HG03378 (cell line): ENCODE measurements at regions not wholly inside any gene's neighbourhood (a gene's known extent, or its start where the extent isn't known, plus 50 kb on each side); places are given as distances from the start of the nearest gene placed in this dataset.

Experiments used
- ATAC-seq: cut with Tn5 transposase; IDR thresholded peaks from one replicate; pipeline ENCODE4 v1.9.1; 2021; ENCODE audit warnings: mild to moderate bottlenecking, moderate library complexity; ENCODE audit not compliant: unreplicated experiment

DNA sequence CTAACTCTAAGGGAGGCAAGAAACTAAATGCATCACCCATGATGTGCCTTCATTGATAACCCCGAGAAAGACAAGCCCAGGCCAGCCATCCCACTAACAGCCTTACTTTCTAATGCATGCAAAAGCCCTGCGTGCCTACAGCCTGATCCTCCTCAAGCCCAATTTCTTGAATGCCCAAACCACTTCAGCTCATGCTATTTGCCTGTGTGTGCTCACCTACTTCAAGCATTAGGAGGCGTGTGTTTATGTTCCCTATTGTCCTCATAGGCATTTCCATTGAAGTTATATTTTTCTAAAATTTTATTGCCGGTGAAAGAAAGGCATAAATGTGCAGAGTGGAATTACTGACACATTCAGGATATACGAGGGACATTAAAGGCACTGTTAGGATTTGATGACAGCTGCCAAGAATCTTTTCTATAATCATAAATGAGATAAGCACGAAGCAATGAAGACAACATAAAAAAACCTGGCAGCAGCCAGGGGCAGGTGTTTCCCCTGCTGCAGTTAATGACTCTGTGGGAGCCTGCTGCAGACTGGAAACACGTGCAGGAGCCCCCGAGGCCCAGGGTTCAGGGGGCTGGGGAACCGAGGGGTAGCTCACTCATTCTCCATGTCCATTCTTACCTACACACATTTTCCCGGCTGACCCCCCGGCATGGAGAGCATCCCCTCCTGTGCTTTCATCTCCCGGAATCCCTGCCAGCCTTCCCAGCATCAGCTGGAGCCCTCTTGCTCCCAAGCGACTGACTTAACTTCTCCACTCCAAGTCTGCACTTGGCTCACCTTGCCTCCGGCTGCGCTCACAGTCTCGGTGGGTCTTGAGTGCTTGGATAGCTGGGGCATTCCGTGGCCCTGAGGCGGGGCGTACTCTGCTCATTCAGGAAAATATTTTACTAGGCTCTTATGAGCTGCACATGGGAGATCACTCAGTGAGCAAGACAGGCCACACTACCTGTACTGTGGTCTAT, 292.3 kb upstream of the SIX2 start:
- no peak for ATAC-seq

DNA sequence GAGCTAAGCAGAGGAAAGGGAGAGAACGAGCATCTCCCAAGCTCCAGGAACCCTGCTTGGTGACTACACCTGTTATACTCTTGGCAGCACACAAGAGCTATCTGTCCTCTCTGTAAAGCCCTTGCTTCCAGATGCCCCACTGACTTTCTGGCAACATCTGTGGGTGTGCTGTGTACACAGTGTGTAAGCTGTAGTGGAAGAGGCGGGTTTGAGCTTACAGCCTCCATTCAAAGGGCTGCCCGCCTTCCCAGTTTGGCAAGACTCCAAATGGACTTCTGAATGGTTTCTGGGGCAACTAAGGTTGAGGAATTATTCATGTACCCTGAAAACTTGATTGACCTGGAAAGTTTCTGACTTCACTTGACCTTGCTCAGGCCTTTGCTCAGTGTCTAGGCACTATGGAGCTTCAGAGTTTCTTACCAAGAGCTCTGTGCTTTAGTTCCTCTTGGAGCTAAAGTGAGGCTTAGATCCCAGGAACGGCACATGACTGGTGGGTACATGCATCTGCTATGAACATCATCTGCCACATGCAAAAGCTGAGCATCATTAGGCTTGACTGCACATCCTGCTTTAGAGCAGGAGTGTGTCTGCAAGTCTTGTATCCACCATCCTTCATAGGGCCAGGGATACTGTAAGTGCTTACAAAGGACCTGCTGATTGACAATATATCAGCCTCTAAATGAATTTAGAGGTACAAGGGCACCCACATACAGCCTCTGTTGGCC, 290.9 kb upstream of the SIX2 start:
- no peak for ATAC-seq

DNA sequence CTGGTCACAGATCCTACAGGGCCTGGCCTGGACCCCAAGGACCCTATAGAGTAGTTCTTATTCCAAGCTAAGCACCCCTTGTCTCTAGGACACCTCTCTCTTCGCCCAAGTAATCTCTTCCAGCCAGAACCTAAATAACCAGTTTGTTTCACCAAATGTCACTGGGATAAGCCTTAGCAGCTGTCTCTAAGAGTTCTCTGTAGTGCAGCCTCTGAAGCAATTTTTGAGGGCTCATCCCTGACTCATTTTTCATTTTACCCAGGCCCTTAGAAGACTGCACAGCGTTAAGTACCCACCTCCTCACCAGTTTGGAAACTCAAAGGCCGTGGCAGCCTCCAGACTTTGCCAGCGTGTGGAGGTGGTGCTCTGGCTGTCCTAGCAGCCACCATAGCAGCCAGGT, 290.1 kb upstream of the SIX2 start:
- no peak for ATAC-seq

DNA sequence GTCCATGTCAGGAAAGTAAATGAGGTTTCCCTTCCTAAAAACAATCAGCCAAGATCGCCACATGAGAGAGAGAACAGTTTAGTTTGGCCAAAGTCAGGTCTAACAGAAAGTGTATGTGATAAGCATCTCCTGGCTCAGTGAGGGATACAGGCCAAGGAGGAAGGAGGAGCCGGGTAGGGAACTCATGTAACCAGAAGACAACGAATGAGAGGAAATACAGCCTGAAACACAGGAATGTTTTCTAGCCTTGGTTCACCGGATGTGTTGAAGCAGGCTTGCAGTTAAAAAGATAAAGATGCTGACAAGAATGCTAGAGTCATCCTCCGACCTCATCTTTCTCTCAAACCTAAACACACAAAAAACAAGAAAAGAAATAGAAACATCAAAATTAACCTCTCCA, 283.9 kb upstream of the SIX2 start:
- no peak for ATAC-seq

GRCh38 chr2:45291296-45291701, 282.0 kb upstream of the SIX2 start:
- no peak for ATAC-seq

DNA sequence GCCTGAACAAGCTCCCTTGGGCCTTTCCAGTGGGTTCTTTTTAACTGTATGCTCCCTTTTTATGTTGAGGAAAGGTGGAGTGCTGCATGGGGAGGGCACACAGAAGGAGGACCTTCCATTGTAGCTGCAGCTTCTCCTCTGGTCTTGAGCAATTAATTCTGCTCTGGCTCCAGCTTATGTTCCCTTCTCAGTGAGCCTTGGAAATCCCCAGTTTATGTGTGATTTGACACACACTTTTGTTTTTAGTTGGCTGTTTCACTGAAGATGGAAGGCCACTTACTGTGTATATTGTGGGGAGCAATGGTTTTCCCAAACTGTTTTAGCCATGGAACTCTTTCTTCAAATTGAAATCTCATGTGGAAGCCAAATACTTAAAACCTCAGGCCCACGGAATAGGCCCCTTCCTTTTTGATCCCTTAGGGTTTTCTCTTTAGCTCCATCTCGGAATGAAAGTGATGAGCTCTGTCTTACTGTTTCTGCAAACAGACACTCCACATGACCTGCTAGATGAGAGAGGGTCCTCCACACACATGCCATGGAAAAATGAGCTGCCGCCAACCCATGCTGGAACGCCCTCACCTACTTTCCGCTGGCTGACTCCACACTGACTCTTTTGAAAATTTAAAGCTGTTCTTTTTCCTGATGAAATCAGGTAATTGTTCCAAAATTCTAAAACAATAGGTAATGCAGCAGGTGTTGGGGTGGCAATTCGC, 280.9 kb upstream of the SIX2 start:
- ATAC-seq, result peak; percentile 79

DNA sequence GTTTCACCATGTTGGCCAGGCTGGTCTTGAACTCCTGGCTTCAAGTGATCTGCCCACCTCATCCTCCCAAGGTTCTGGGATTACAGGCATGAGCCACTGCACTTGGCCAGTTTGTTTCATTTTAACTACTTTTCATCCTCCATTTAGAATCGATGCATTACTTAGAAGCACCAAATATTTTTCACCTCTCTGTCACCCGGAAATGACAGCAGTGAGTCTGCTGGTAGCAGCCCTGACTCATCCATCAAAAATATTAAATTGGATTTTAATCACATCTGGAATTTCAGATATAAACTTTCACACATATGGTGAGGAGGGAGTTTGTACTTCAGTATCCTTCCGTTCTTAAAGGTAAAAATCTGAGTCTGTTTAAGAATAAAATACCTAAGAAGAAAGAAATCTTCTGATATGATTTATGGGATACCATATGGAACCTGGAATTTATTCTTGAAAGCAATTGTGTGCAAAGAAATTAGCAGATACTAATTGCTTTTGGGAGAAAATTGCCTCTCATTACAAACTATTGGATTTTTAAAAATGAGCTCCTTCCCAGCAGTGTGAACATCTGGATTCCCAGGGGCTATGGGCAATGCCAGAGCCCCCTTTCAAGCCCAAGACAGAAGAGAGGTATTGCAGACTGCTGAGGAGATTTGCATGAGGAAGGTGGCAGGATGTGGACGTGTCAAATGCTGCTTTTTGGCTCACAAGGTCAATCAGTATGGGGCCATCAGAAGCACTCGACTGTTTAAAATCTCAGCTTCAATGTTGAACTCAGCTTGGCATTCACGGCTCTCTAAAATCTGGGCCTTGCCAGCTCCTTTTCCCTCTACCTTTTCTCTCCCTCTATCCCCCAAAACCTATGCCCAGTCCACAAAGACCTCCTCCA, 279.5 kb upstream of the SIX2 start:
- no peak for ATAC-seq

GRCh38 chr2:45287045-45287444, 277.8 kb upstream of the SIX2 start:
- ATAC-seq, result no peak

DNA sequence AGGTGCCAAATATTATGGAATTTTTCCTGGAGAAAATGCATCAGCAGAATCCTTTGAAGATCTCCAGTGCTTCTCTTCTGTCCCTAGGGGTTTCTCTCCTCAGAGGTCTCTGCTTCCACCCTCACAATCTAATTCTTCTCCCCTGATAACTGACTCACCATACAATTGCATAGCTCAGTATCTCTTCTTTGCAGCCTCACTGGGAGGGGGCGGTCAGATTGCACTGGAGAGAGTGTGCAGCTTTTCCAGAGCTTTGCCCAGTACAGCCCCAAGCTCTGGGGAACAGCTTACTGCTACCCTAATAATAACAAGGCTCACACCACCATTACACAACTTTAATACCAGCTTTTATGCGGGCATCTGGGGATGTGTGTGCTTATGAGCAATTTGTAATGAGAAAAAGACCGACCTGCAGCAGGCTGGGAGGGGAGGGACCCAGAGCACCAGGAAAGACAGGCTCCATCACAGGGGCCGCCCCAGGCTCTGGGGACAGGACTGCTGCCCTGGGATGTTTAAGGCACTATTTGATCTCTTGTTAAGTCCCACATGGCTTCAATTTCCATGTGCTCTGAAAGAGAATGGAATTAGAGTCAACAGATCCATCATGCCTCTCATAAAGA, 276.6 kb upstream of the SIX2 start:
- ATAC-seq, result no peak

GRCh38 chr2:45285311-45285710, 276.1 kb upstream of the SIX2 start:
- no peak for ATAC-seq

- ATAC-seq, result no peak
These were observed 275.4 kb upstream of the SIX2 start for GRCh38 chr2:45284621-45284995.

GRCh38 chr2:45283764-45284620, 274.7 kb upstream of the SIX2 start:
- no peak for ATAC-seq

DNA sequence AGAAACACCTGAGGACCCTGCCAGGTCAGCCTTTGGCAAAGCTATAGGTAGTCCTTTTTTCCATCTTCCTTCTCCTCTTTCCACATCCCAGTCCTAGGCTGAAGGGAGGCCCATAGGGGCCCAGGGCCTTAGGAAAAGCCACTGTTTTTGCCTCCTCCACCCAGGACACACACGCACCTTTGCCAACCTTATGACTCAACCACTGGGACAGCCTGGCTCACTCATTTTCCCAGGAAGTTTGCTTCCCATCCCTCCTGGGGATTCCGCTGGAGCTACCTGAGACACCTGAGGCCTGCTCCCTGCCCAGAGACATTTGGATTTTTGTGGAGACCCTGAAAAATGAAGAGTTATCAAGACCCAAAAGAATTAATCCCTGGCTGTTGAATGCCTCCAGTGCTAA, 273.4 kb upstream of the SIX2 start:
- no peak for ATAC-seq

GRCh38 chr2:45281311-45281710, 272.1 kb upstream of the SIX2 start:
- ATAC-seq, result no peak

DNA sequence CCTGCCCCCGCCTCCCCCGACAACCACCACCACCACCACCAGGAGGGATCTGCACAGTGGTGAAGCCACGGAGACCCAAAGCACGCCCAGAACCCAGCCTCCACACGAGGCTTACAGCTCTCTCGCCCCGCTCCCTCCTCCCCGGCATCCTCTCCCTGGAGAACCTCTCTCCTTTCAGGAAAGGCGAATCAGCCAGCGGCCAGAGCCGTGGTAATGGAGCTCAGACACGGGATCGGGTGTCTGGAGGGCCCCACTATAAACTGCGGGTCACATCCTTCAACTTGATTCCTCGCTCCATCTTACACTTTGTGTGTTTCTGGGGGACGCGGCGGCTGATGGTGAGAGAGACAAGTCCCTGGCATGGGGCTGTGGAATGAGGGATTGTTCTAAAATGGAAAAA, 271.5 kb upstream of the SIX2 start:
- ATAC-seq, result no peak

DNA sequence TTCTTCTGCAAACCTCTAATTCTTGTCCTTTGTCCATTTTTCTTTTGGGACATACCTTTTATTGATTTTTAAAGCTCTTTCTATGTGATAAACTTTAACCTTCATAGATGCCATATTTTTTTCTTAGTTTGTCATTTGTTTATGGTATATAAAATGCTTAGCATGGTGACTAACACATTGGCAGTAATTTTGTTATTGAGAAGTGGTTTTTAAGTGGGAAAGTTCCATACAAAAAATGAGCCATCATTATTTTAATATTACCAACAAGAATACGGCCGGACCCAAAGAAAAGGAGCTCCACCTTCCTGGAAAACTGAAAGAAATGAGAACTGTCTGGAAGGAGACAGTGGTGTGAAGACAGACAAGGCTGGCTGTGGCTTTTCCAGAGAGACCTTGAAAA, 270.1 kb upstream of the SIX2 start:
- ATAC-seq, result no peak

- no peak for ATAC-seq
These were observed 269.3 kb upstream of the SIX2 start for GRCh38 chr2:45278365-45279078.

GRCh38 chr2:45276914-45277313, 267.7 kb upstream of the SIX2 start:
- no peak for ATAC-seq

- no peak for ATAC-seq
These were observed 266.6 kb upstream of the SIX2 start for GRCh38 chr2:45275806-45276205.
